Activated naive CD8-positive, alpha-beta T cell treated with anti-CD3 and anti-CD28 coated beads, Interleukin-2, amount 10 ng/mL, durations not matched to agents 7 days and 5 days (primary cell): ENCODE measurements at regions not wholly inside any gene's neighbourhood (a gene's known extent, or its start where the extent isn't known, plus 50 kb on each side); places are given as distances from the start of the nearest gene placed in this dataset.

ENCODE experiments used
- ATAC-seq: fragments of 150-1000 bp; cut with Tn5 transposase; one replicate; pipeline ENCODE4 v1.10.0; 2021; ENCODE audit warnings: low read depth, moderate library complexity
- POLR2A ChIA-PET: fragments of 350-600 bp; sonication (Branson Sonifier 250); formaldehyde crosslinking; loops from one replicate; lab custom pipeline; 2021; ENCODE audit warnings: antibody characterized with exemption; lab: Charles Lee
- DNase-seq: peaks from one replicate; pipeline ENCODE4 v3.0.0; 2021
- H3K27ac Mint-ChIP-seq: one replicate; pipeline ENCODE4 v1.8.0; 2022; ENCODE audit warnings: mild to moderate bottlenecking, mixed read lengths
- H3K27me3 Mint-ChIP-seq: one replicate; pipeline ENCODE4 v1.8.0; 2022; ENCODE audit warnings: mild to moderate bottlenecking, moderate library complexity, mixed read lengths
- H3K36me3 Mint-ChIP-seq: one replicate; pipeline ENCODE4 v1.8.0; 2021; ENCODE audit warnings: mild to moderate bottlenecking, mixed read lengths
- H3K4me1 Mint-ChIP-seq: one replicate; pipeline ENCODE4 v1.8.0; 2021; ENCODE audit warnings: mixed read lengths
- H3K4me3 Mint-ChIP-seq: one replicate; pipeline ENCODE4 v1.8.0; 2022; ENCODE audit warnings: mild to moderate bottlenecking, moderate library complexity, mixed read lengths
- H3K9me3 Mint-ChIP-seq: one replicate; pipeline ENCODE4 v1.8.0; 2021; ENCODE audit warnings: mixed read lengths

DNA sequence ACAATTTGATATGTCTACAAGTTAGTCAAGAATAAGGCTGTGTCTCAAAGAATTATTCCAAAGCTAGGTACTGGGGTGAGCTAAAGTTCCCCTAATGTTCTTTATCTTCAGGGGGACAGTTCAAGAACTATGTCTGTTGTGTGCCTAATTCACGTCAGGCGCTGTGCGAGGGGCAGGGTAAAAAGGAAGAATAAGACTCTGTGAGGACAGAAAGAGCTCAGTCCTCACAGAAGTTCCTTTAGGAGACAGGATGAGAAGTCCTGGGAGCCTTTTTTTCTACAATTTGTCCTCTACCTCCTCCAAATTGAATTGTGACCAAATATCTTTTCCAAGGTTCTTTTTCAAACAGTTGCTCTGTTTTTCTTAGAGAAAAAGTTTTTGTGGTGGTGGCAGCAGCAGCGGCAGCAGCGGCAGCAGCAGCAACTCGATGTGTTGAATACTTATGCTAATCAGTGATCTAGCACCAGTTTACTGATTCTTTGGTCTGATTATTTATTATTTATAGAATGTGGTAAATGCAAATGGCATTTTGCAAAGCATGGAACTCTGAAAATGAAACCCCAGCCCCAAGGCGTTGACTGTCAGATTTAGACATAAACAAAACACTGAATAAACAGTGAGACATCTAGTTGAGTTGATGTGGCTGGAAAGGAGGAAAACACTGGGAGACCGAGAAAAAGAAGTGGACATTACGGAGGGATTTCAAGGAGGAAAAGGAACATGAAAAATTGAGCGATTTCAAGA is 88.6 kb downstream of the GTPBP8 start:
- Mint-ChIP-seq H3K27me3 (no peaks in the 10 kb centered on the region), H3K4me3 (no peak overlapping the region), H3K9me3 (no peaks in the 10 kb centered on the region), H3K4me1 (no peaks in the 10 kb centered on the region), H3K27ac (no peak overlapping the region), H3K36me3 (no peaks in the 10 kb centered on the region)
- no peak for DNase-seq
- POLR2A ChIA-PET = no interaction called here
- ATAC-seq = no peak

DNA sequence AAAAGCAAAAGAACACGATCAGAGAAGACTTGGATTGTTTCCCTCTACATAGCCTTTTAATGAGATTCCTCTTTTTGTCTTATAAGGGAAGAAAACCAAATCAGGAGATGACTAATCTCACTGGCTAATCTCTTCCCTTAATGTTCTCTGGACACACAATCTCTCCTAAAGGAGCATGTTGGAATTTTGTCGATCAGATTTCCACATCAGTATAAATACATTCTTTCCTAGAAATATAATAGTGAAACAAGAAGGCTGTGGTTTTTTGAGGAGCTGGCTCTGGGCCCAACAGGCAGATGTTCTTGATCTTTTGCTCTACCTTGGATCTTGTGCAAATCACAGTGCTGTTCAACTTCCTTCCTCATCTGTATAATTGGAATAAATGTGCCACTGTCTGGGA is 94.0 kb downstream of the GTPBP8 start:
- no peaks in the 10 kb centered on the region for H3K4me1 Mint-ChIP-seq
- ATAC-seq (no peak), DNase-seq (no peak)
- POLR2A ChIA-PET = no interaction called here
- H3K4me3 Mint-ChIP-seq = no peak overlapping the region
- no peaks in the 10 kb centered on the region for H3K27me3 Mint-ChIP-seq
- no peak overlapping the region for H3K27ac Mint-ChIP-seq
- H3K36me3 Mint-ChIP-seq = no peaks in the 10 kb centered on the region
- no peaks in the 10 kb centered on the region for H3K9me3 Mint-ChIP-seq

DNA sequence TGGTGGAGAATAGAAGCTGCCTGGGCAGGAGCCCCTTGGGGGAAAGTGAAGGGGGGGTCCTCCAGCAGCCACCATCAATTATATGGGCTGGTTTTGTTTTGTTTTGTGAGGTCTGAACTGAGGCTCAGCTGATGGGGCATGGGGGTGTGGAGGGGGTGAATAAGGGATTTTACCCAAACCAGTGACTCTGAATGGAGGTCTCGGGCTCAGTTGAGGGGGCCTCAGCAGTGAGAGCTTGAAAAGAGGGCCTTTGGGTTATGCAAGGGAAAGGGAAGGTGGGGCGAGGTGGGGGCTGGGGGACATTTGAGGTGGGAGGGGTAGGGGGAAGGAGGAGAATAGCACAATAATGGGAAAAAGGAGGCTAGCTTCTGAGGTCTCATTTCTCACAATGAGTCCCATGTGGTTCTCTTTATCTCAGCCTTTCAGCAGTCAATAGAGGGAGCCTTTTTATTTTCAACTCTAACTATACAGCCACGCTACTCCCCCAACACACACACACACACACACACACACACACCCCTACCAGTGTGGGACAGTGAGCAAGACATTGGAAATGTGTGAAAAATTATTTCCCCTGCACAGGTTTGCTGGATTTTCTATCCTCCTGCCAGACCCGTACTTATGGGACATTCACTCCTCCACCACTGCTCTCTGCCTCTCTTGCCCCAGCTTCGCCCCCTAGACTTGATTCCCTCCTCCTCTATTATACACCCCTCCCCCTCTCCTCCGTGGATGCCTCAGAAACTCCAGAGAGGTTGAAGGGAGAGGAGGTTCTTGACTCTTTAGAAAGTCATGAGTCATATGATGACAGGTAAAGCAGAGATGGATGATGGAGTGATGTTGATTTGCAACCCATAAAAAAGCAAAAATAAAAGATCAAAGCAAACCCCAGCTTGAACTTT is 96.0 kb downstream of the GTPBP8 start:
- POLR2A ChIA-PET = no interaction called here
- H3K27ac Mint-ChIP-seq = no peak overlapping the region

DNA sequence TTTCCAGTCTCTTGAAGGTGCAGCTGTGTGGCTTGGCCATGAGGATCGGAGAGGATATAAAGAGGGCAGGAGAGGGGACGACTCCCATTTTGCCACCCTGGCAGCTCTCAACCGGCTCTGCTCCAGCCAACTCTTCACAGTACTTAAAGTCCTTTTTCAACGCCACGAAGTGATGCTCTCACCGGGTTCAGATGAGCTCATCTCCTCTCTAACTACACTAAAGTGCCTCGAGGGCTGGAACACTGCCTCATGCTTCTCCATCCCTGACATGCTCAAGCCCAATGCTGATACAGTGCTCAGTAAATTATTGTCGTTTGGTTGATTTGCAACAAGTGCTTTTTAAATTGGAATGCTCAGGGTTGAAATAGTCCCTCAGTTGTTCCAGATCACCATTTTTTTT is 97.8 kb downstream of the GTPBP8 start:
- Mint-ChIP-seq H3K27me3 (peaks cover 2% of the 10 kb centered on the region), H3K36me3 (no peaks in the 10 kb centered on the region), H3K9me3 (no peaks in the 10 kb centered on the region), H3K4me3 (no peak overlapping the region), H3K27ac (no peak overlapping the region), H3K4me1 (no peaks in the 10 kb centered on the region)
- POLR2A ChIA-PET = interaction anchor here (0.6 kb wide), 1 partner anchor 31 kb away, joined by 3 read pairs; no protein-coding TSS in a partner anchor
- no peak for ATAC-seq
- DNase-seq = no peak

More for the DNA sequence above, 96.0 kb downstream of the GTPBP8 start:
- no peak for ATAC-seq
- DNase-seq = no peak
- H3K36me3 Mint-ChIP-seq = no peaks in the 10 kb centered on the region
- no peak overlapping the region for H3K4me3 Mint-ChIP-seq
- H3K27me3 Mint-ChIP-seq = peaks cover 2% of the 10 kb centered on the region
- no peaks in the 10 kb centered on the region for H3K4me1 Mint-ChIP-seq
- H3K9me3 Mint-ChIP-seq = no peaks in the 10 kb centered on the region

DNA sequence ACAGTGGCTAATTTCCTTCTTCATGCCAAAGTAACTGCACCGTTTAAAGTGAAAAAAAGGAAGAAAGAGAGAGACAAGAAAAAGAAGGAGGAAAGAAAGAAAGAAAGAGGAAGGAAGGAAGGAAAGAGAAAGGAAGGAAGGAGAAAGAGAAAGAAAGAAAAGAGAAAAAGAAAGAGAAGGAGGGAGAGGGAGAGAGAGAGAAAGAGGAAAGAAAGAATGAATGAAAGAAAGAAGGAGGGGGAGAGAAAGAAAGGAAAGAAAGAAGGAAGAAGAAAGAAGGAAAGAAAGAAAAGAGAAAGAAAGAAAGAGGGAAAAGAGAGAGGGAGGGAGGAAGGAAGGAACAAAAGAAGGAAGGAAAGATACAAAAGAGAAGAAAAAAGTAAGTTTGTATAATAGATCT is 100.6 kb downstream of the GTPBP8 start:
- Mint-ChIP-seq H3K27me3 (peaks cover 2% of the 10 kb centered on the region), H3K27ac (no peak overlapping the region), H3K36me3 (no peaks in the 10 kb centered on the region), H3K9me3 (no peaks in the 10 kb centered on the region), H3K4me1 (no peaks in the 10 kb centered on the region), H3K4me3 (no peak overlapping the region)
- POLR2A ChIA-PET = no interaction called here
- DNase-seq (no peak), ATAC-seq (no peak)

DNA sequence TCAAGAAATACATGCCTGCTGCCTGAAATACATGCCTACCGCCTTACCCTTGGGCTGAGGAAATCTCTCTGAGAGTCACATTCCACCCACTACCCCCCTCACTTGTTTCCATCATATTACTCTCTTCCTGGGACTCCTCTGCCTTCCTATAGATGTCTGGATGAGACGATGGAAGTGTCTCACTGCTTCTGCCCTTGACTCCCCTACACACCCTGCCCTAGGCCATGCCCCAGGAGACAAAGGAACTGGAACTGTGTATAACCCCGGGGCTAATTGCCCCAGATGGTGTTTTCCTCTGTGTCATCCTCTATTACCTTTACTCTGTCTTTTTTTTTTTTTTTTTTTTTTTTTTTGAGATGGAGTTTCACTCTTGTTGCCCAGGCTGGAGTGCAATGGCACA is 102.0 kb downstream of the GTPBP8 start:
- no peak for ATAC-seq
- no peaks in the 10 kb centered on the region for H3K9me3 Mint-ChIP-seq
- H3K4me3 Mint-ChIP-seq = no peak overlapping the region
- H3K36me3 Mint-ChIP-seq = no peaks in the 10 kb centered on the region
- H3K4me1 Mint-ChIP-seq = no peaks in the 10 kb centered on the region
- POLR2A ChIA-PET = no interaction called here
- H3K27ac Mint-ChIP-seq = no peak overlapping the region
- DNase-seq = no peak
- H3K27me3 Mint-ChIP-seq = peaks cover 2% of the 10 kb centered on the region

DNA sequence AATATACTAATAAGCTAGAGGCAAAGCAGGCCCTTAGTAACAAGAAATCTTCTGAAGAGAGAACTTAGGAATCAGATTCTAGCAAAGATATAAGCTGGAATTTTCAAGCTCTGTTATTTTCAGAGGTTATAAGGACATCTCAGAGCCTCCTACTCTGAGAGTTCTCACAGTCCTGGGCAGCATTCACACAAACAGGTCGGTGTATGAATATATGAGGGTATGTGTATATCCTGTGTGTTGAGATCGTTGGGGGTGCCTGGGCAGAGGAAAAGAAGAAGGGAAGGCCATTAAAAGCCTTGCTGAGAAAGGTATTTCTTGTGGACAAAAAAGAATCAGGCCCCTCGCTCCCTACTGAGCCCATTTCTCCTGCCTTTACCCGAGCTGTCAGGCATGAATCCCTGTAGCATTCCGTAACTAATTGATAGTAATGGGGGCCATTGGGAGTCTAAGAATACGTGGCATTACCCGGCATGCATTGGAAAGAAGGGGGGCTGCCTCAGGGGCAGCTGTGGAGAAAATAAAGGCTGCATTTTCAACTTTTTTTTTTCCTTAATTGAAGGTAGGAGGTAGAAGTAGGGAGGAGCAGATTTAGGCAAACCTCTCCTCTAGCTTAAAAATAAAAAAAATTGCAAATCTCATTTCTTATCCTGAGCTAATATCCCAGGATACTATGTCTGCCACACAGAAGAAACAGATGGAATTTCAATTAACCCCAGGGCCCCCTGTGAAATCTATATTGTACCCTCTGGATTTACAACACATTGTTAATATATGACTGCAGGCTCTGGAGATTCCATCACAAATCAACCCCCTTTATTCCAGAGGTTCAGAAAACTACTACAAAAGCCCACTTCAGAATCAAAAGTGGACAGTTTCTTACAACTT is 103.8 kb downstream of the GTPBP8 start:
- Mint-ChIP-seq H3K27me3 (peaks cover 2% of the 10 kb centered on the region), H3K27ac (no peak overlapping the region), H3K4me1 (no peaks in the 10 kb centered on the region), H3K4me3 (no peak overlapping the region), H3K36me3 (no peaks in the 10 kb centered on the region), H3K9me3 (no peaks in the 10 kb centered on the region)
- POLR2A ChIA-PET = no interaction called here
- ATAC-seq (no peak), DNase-seq (no peak)

DNA sequence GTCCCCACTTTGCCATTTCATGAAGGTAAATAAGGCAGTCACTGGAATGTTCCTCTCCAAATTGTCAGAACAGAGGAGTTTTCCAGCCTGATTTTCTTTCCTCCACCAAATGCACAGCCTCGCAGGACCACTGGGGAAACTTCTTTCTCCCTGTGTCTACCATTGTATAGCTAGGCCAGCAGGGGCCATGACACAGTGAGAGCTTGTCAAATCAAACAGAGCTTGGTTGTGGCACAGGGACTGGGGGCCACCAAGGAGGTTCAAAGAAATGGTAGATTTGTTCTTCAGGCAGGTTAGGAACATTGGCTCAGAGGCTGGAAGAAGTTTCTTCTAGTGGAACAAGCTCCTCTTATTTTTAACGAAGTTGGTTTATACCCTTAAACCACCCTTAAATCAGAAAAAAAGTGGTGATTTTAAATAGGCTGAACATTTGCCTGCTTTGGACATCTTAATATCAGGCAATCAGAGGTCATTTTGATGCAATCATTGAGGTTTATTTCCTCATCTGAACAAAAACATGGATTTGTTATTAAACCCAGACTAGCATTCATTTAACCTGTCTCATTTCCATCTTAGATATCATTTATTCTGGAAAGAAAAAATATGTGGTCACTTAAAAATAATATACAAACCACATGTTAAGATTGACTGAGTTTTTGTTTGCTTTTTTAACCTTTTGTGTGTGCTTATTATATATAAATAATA is 105.6 kb downstream of the GTPBP8 start:
- H3K27me3 Mint-ChIP-seq = peaks cover 2% of the 10 kb centered on the region
- no peaks in the 10 kb centered on the region for H3K9me3 Mint-ChIP-seq
- no peak overlapping the region for H3K27ac Mint-ChIP-seq
- H3K4me1 Mint-ChIP-seq = no peaks in the 10 kb centered on the region
- DNase-seq = no peak
- no peak overlapping the region for H3K4me3 Mint-ChIP-seq
- POLR2A ChIA-PET = no interaction called here
- no peaks in the 10 kb centered on the region for H3K36me3 Mint-ChIP-seq
- ATAC-seq = no peak

DNA sequence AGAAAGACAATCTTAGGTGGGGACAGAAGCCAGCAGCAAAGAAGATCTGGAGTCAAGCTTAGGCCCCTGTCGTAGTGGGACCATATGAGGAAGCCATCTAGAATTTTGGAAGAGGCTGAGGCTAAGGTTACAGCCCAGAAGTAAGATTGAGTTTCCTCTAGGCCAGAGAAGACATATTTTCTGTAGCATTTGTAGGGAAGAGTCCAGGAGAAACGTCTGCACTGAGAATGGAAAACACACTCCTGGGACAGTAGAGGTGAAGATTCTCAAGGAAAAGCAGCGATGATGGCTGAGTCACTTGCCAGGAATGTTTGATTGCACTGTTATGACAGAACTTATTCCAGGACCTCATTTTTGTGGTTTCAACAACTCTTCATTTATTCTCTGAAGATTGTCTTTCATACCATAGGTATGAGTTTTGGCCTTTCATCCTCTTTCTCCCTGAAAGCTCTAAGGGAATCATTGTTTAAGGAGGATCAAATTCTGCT is 107.2 kb downstream of the GTPBP8 start:
- Mint-ChIP-seq H3K4me3 (no peak overlapping the region), H3K4me1 (no peaks in the 10 kb centered on the region), H3K36me3 (no peaks in the 10 kb centered on the region), H3K27ac (no peak overlapping the region), H3K27me3 (no peaks in the 10 kb centered on the region), H3K9me3 (no peaks in the 10 kb centered on the region)
- POLR2A ChIA-PET = interaction anchor here (0.6 kb wide), 1 partner anchor 311 kb away, joined by 5 read pairs; no protein-coding TSS in a partner anchor
- no peak for DNase-seq
- ATAC-seq = no peak

DNA sequence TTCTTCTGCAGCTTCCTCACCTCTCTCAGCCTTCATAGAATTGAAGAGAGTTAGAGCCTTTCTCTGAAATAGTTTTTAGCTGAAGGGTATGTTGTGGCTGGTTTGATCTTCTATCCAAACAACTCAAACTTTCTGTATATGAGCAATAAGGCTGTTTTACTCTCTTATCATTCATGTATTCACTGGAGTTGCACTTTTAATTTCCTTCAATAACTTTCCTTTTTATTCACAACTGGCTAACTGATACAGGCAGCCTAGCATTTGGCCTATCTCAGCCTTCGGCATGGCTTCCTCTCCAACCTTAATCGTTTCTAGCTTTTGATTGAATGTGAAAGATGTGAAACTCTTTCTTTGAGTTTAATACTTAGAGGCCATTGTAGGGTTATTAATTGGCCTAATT is 109.3 kb downstream of the GTPBP8 start:
- Mint-ChIP-seq H3K4me1 (peaks cover 2% of the 10 kb centered on the region), H3K27me3 (no peaks in the 10 kb centered on the region), H3K4me3 (no peak overlapping the region), H3K36me3 (no peaks in the 10 kb centered on the region), H3K9me3 (no peaks in the 10 kb centered on the region), H3K27ac (no peak overlapping the region)
- POLR2A ChIA-PET = no interaction called here
- no peak for DNase-seq
- ATAC-seq = no peak

DNA sequence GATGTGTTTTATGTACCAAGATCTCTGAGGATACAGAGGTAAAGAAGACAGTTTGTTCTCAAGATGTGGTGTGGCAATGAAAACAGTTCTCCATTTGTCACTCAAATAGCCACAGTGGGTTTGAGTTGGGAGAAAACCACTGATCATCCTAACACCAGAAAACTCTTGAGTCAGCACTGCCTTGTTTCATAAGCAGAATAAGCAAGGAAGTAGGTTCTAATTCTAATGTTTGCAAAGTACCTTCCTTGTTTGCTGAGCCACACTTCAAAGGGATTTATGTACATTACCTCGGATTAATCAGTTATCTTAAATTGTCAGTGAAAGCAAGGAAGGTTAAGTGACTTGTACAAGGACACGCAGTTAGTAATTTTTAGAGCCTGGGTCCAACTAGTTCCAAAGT is 107.8 kb upstream of the BOC start:
- no peaks in the 10 kb centered on the region for H3K9me3 Mint-ChIP-seq
- ATAC-seq (no peak), DNase-seq (no peak)
- POLR2A ChIA-PET = no interaction called here
- no peaks in the 10 kb centered on the region for H3K27me3 Mint-ChIP-seq
- no peak overlapping the region for H3K4me3 Mint-ChIP-seq
- no peak overlapping the region for H3K27ac Mint-ChIP-seq
- no peaks in the 10 kb centered on the region for H3K36me3 Mint-ChIP-seq
- peaks cover 2% of the 10 kb centered on the region for H3K4me1 Mint-ChIP-seq

DNA sequence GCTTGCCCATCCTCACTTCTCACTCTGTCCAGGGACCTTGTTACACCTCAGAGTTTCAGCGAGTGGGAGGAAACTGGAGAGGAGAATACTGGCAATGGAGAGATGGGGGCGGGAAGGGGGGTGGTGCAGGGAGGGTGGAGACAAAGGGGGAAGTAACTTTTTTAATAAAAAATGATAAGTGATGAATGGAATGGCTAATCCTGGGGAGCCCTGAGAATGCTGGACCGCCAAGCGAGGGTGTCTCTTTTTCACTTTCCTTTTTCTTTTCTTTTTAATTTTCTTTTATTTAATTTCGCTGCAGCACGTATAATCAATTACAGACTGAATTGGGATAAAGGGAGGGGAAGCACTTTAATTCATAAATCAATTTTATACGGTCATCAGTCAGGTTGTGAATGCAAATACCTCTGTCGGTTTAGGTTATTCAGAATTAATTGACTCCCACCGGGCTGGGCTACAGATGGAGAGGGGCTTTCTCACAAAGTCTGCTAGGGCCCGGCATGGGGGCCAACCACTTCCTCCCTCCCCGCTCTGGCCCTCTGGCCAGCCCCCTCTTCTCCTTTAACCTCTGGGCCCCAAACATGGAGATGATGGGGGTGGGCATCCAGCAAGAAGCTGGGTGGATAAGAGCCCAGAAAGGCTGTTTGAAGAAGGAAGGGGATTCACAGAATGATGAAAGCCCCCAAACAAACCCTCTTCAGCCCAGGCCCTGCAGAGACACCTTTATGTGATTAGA is 106.8 kb upstream of the BOC start:
- Mint-ChIP-seq H3K4me1 (peaks cover 2% of the 10 kb centered on the region), H3K4me3 (no peak overlapping the region), H3K36me3 (no peaks in the 10 kb centered on the region), H3K27ac (no peak overlapping the region), H3K9me3 (no peaks in the 10 kb centered on the region), H3K27me3 (no peaks in the 10 kb centered on the region)
- no peak for DNase-seq
- no peak for ATAC-seq
- POLR2A ChIA-PET = no interaction called here
